ENCODE measurements at regions not wholly inside any gene's neighbourhood (a gene's known extent, or its start where the extent isn't known, plus 50 kb on each side); places are given as distances from the start of the nearest gene placed in this dataset.

DNA sequence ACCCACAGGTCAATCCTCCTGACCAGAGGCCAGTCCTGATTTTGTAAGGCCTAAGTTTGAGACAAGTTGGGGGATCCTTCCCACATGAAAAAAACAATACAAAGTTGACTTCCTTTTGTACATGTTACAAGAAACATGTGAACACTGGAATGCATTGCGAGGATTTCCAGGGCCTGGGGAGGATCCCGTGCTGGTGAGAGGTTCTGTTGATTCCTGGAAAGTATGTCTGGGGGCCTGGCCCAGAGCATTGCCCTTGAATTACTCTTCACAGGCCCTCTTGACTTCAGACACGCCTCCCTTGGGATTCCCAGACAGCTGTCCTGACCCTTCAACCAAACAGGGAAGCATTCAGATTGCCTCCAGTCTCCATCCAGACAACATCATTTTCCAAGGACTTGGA lies 234.2 kb upstream of the IRX2 start:
- ChIA-PET POLR2A (no interaction called here), CTCF (no interaction called here)
- Mint-ChIP-seq H3K27me3 (no peaks in the 10 kb centered on the region), H3K27ac (no peak overlapping the region), H3K36me3 (ENCODE audit: low read depth) (no peaks in the 10 kb centered on the region), H3K9me3 (ENCODE audit: low read depth) (peaks cover 6% of the 10 kb centered on the region), H3K4me3 (no peak overlapping the region), H3K4me1 (no peaks in the 10 kb centered on the region)
- ATAC-seq: no peak
- intact Hi-C loops (cut with DNase I, micrococcal nuclease): no loop called here
- DNase-seq: no peak

DNA sequence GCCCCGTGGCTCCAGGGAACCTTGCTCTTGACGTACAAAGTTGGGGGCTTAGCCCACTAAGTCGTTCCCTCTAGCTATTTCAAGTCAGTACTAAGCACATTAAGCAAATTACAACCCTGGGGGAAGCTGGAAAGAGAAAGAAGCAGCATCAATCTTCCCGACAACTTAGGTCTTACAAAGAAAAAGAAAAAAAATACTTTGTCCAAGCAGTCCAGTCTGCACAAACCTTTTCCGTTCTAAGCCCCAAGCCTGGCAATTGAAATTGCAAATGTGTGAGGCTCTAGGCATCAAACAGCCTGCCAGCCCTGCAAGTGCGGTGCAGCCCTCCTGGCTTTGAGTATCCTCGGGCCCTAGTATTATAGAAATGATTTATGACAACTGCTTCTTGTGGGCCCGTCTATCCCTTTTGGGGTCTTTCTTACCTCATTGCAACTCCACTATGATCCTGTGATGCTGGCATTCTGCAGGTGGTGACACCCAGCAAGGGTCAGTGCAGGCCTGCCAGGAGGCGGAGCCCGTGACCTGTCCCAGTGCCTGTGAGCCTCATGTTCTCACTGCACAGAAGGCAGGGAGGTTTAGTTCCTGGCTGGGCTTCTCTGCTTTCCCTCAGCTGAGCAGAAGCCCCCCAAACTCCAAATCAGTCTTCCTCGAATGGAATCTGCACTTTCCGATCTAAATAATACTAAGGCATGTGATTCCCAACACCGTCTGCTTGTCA lies 232.3 kb upstream of the IRX2 start:
- Mint-ChIP-seq H3K27ac (no peak overlapping the region), H3K4me3 (no peak overlapping the region), H3K36me3 (ENCODE audit: low read depth) (no peaks in the 10 kb centered on the region), H3K4me1 (no peaks in the 10 kb centered on the region), H3K9me3 (ENCODE audit: low read depth) (peaks cover 4% of the 10 kb centered on the region), H3K27me3 (no peaks in the 10 kb centered on the region)
- ChIA-PET POLR2A (no interaction called here), CTCF (no interaction called here)
- intact Hi-C loops (cut with DNase I, micrococcal nuclease): no loop called here
- ATAC-seq (no peak), DNase-seq (no peak)

DNA sequence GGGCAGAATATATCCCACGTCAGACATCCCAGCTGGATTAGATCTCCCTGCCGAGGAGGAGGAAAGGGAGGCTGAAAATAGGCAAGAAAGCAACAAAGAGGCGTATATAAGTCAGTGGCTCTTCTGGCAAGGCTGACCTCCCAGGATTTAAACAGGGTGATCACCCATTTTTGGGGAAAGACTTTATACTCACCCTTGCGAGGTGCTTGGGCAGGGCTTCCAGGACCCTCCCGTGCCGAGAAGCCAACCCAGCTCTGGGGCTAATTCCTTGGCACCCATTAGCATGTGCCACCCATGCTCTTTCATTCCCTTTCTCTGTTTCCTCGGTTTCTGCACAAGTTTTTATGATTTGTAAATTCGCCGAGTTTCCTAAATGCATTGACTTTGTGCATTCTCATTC lies 230.2 kb upstream of the IRX2 start:
- no peak overlapping the region for H3K27ac Mint-ChIP-seq
- H3K27me3 Mint-ChIP-seq: no peaks in the 10 kb centered on the region
- intact Hi-C loops (cut with DNase I, micrococcal nuclease): no loop called here
- DNase-seq (no peak), ATAC-seq (no peak)
- H3K4me1 Mint-ChIP-seq: no peaks in the 10 kb centered on the region
- ChIA-PET CTCF (no interaction called here), POLR2A (no interaction called here)
- H3K36me3 Mint-ChIP-seq (ENCODE audit: low read depth): no peaks in the 10 kb centered on the region
- H3K4me3 Mint-ChIP-seq: no peak overlapping the region
- peaks cover 8% of the 10 kb centered on the region for H3K9me3 Mint-ChIP-seq (ENCODE audit: low read depth)

DNA sequence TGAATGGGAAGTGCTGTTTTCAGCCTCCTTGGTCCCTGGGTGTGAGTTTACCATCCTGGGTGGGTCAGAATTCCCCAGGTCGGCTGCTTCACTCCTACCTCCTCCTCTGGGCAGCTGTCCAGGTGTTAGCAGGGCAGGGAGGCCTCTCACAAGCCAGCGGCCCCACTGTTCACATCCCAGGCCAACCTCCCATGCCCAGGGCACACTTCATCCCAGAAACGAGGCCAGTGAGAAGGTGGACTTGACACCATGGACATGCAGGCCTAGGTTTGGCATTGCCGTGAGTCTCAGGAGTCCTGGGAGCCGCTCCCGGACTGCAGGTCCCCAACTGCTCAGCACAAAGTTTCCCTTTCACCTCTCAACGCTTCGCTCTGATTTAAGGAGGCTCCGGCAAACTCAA lies 229.6 kb upstream of the IRX2 start:
- Mint-ChIP-seq H3K4me3 (no peak overlapping the region), H3K27me3 (no peaks in the 10 kb centered on the region), H3K36me3 (ENCODE audit: low read depth) (no peaks in the 10 kb centered on the region), H3K9me3 (ENCODE audit: low read depth) (peaks cover 13% of the 10 kb centered on the region), H3K4me1 (no peaks in the 10 kb centered on the region), H3K27ac (no peak overlapping the region)
- ATAC-seq (no peak), DNase-seq (no peak)
- CTCF ChIA-PET: no interaction called here
- POLR2A ChIA-PET: no interaction called here
- intact Hi-C loops (cut with DNase I, micrococcal nuclease): no loop called here

DNA sequence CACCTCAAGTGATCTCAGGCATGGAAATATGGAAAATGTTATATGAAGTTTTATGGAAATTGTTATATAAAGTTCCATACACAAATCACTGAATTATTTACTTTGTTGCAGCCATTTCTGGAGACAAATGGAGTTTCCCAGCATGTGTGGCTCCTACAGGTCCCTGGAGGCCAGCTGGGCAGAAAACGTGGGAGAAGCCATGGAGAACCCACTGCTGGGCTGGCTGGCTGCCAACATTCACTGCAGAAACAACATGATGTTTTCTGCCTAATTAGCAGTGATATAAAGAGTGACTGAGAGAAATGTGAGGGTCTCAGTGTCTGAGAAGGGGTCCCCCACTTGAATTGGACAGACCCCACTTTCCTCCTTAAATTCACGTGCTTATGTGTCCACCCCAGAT lies 208.8 kb upstream of the IRX2 start:
- no peak overlapping the region for H3K4me3 Mint-ChIP-seq
- no peak for ATAC-seq

DNA sequence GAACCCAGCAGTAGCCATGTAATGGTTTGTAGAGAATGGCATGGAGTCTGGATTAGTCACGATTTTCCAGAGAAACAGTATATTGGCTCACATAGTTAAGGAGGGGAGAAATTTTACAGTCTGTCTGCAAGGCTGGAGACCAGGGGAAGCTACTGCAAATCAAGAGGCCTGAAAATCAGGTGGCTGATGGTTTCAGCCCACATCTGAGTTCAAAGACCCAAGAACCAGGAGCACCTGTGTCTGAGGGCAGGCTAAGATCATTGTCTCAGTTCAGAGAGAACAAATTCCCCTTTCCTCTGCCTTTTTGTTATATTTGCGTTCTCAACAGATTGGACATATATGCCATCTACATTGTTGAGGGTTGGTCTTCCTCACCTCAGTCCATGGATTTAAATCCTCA lies 207.5 kb upstream of the IRX2 start:
- H3K27me3 Mint-ChIP-seq: no peaks in the 10 kb centered on the region
- peaks cover 8% of the 10 kb centered on the region for H3K9me3 Mint-ChIP-seq (ENCODE audit: low read depth)
- H3K4me1 Mint-ChIP-seq: no peaks in the 10 kb centered on the region
- H3K36me3 Mint-ChIP-seq (ENCODE audit: low read depth): no peaks in the 10 kb centered on the region
- H3K4me3 Mint-ChIP-seq: no peak overlapping the region
- no peak for ATAC-seq
- no peak overlapping the region for H3K27ac Mint-ChIP-seq
- POLR2A ChIA-PET: no interaction called here
- no peak for DNase-seq
- CTCF ChIA-PET: no interaction called here
- intact Hi-C loops (cut with DNase I, micrococcal nuclease): no loop called here

More for the DNA sequence above, 208.8 kb upstream of the IRX2 start:
- Mint-ChIP-seq H3K27ac (no peak overlapping the region), H3K9me3 (ENCODE audit: low read depth) (peaks cover 6% of the 10 kb centered on the region), H3K36me3 (ENCODE audit: low read depth) (no peaks in the 10 kb centered on the region), H3K4me1 (no peaks in the 10 kb centered on the region), H3K27me3 (no peaks in the 10 kb centered on the region)
- DNase-seq: no peak
- intact Hi-C loops (cut with DNase I, micrococcal nuclease): no loop called here
- POLR2A ChIA-PET: no interaction called here
- CTCF ChIA-PET: no interaction called here

DNA sequence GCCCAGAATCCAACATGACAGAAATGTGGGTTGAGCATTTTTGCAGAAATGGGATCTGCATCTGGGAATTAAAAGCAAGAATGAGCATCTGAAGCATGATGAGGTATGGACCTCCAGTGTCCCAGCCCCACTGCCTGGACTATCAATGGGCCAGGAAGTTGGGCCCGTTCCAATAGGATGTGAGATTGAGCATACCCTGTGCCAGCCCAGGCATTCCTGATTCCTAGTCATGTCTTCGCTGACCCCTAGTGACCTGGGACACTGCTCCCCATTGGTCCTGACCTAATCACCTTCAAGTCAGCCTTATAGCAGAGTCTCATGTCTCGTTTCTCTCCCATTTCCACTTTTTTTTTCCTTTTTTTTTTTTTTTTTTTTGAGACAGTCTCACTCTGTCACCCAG lies 197.4 kb upstream of the IRX2 start:
- no peaks in the 10 kb centered on the region for H3K36me3 Mint-ChIP-seq (ENCODE audit: low read depth)
- CTCF ChIA-PET: no interaction called here
- intact Hi-C loops (cut with DNase I, micrococcal nuclease): no loop called here
- ATAC-seq: no peak
- no peaks in the 10 kb centered on the region for H3K4me1 Mint-ChIP-seq
- no peak overlapping the region for H3K4me3 Mint-ChIP-seq
- POLR2A ChIA-PET: no interaction called here
- DNase-seq: no peak
- H3K27ac Mint-ChIP-seq: no peak overlapping the region
- H3K9me3 Mint-ChIP-seq (ENCODE audit: low read depth): peaks cover under 1% of the 10 kb centered on the region
- H3K27me3 Mint-ChIP-seq: no peaks in the 10 kb centered on the region

DNA sequence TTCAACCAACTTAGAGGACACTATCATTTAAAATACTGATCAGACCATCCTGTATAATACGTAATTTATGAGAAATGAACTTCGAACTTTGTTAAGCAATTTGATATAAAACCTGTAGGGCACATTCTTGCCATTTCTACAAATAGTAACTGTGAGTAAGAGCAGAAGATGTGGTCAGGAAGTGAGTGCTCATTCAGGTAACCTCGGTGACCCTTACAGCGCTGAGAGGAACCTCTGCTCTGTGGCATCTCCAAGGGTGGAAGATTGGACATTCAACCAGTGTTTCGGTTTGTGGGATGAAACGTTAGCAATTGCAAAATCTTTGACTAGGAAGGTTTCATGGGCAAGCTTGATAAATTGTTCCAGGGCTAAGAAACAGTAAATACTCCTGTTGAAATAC lies 194.8 kb upstream of the IRX2 start:
- no peak for DNase-seq
- intact Hi-C loops (cut with DNase I, micrococcal nuclease): no loop called here
- no peaks in the 10 kb centered on the region for H3K27me3 Mint-ChIP-seq
- CTCF ChIA-PET: no interaction called here
- H3K27ac Mint-ChIP-seq: no peak overlapping the region
- ATAC-seq: no peak
- no peak overlapping the region for H3K4me3 Mint-ChIP-seq
- no peaks in the 10 kb centered on the region for H3K4me1 Mint-ChIP-seq
- POLR2A ChIA-PET: no interaction called here
- H3K9me3 Mint-ChIP-seq (ENCODE audit: low read depth): peaks cover 2% of the 10 kb centered on the region
- no peaks in the 10 kb centered on the region for H3K36me3 Mint-ChIP-seq (ENCODE audit: low read depth)

DNA sequence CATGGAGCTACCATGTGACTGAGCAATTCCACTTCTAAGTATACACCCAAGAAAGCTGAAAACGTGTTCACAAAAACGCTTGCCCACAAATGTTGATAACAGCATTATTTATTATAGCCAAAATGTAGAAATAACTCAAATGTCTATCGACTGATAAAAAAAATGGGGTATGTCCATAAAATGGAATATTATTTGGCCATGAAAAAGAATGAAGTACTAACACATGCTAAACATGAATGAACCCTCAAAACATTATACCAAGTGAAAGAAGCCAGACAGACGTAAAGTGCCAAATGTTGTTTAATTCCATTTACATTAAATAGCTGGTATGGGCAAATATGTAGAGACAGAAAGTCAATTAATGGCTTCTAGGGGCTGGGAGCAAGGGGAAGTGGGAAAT lies 184.9 kb upstream of the IRX2 start:
- POLR2A ChIA-PET: no interaction called here
- H3K4me1 Mint-ChIP-seq: no peaks in the 10 kb centered on the region
- CTCF ChIA-PET: no interaction called here
- DNase-seq (no peak), ATAC-seq (no peak)
- H3K36me3 Mint-ChIP-seq (ENCODE audit: low read depth): no peaks in the 10 kb centered on the region
- no peaks in the 10 kb centered on the region for H3K27me3 Mint-ChIP-seq
- H3K4me3 Mint-ChIP-seq: no peak overlapping the region
- intact Hi-C loops (cut with DNase I, micrococcal nuclease): no loop called here
- H3K27ac Mint-ChIP-seq: no peak overlapping the region
- H3K9me3 Mint-ChIP-seq (ENCODE audit: low read depth): peaks cover 13% of the 10 kb centered on the region

DNA sequence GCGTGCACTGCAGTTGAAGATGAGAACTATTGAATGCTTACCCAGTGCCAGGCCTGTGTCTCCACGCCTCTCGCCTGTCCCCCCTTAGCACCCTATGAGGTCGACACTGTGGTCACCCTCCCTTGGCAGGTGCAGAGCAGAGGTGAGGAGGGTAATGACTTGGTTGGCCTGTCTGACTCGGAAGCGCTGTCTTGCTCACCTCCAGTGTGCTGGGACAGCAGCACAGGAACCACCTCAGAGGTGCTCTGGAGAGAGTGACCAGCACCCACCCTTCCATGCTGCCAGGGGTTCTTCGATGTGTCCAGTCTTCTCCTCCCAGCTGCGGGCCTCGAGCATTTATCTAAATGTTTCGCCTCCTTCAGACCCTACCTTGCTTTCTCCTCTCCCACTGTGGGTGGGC lies 178.3 kb upstream of the IRX2 start:
- DNase-seq (no peak), ATAC-seq (no peak)
- Mint-ChIP-seq H3K27me3 (peaks cover 4% of the 10 kb centered on the region), H3K4me3 (no peak overlapping the region), H3K36me3 (ENCODE audit: low read depth) (no peaks in the 10 kb centered on the region), H3K9me3 (ENCODE audit: low read depth) (peaks cover 5% of the 10 kb centered on the region), H3K4me1 (no peaks in the 10 kb centered on the region), H3K27ac (no peak overlapping the region)
- intact Hi-C loops (cut with DNase I, micrococcal nuclease): no loop called here
- POLR2A ChIA-PET: no interaction called here
- CTCF ChIA-PET: no interaction called here

DNA sequence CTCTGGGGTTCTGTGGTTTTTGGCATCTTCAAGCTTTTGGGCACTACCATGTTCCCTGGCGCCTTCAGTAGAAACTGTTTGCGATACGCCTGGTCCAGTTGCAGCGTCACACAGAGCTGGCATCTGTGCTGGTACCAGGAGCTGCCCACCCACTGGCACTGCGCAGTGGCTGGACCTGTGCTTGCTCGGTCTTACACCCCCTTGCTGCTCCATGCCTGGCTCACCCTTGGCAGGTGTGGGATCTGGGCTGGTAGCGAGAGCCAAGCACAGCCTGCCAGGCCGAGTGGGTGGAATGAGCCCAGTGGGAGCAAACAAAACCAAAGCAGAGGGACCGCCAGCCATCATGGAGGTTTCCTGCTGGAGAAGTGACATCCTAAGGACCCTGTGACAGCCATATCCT lies 170.2 kb upstream of the IRX2 start:
- no peaks in the 10 kb centered on the region for H3K36me3 Mint-ChIP-seq (ENCODE audit: low read depth)
- H3K4me3 Mint-ChIP-seq: no peak overlapping the region
- intact Hi-C loops (cut with DNase I, micrococcal nuclease): no loop called here
- CTCF ChIA-PET: interaction anchor here (0.7 kb wide), 1 partner anchor 393 kb away, joined by 3 read pairs; no protein-coding TSS in a partner anchor
- H3K4me1 Mint-ChIP-seq: no peaks in the 10 kb centered on the region
- no peak for ATAC-seq
- H3K27ac Mint-ChIP-seq: no peak overlapping the region
- POLR2A ChIA-PET: no interaction called here
- no peaks in the 10 kb centered on the region for H3K27me3 Mint-ChIP-seq
- no peak for DNase-seq
- H3K9me3 Mint-ChIP-seq (ENCODE audit: low read depth): no peaks in the 10 kb centered on the region

DNA sequence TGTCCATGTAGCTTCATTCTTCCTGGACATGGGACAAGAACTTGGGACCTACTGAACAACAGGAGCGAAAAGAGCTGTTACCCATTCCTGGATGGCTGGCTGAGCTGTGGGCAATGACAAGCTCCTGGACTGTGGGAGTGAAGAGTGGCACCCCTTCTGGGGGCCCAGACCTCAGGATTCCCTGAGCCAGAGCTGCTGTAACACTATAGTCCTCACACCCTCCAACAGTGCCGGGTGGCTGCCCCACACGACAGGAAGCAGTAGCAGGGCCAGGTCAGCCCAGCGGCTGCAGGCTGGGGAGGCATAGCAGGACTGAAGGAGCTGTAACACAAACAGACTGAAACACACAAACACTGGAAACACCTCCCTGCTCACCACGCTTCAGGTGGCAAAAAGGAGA lies 169.7 kb upstream of the IRX2 start:
- H3K4me3 Mint-ChIP-seq: no peak overlapping the region
- no peak overlapping the region for H3K27ac Mint-ChIP-seq
- ATAC-seq (no peak), DNase-seq (no peak)
- H3K9me3 Mint-ChIP-seq (ENCODE audit: low read depth): no peaks in the 10 kb centered on the region
- ChIA-PET POLR2A (no interaction called here), CTCF (interaction anchor here (0.7 kb wide), 1 partner anchor 393 kb away, joined by 3 read pairs; no protein-coding TSS in a partner anchor)
- no peaks in the 10 kb centered on the region for H3K4me1 Mint-ChIP-seq
- intact Hi-C loops (cut with DNase I, micrococcal nuclease): no loop called here
- H3K27me3 Mint-ChIP-seq: no peaks in the 10 kb centered on the region
- no peaks in the 10 kb centered on the region for H3K36me3 Mint-ChIP-seq (ENCODE audit: low read depth)

DNA sequence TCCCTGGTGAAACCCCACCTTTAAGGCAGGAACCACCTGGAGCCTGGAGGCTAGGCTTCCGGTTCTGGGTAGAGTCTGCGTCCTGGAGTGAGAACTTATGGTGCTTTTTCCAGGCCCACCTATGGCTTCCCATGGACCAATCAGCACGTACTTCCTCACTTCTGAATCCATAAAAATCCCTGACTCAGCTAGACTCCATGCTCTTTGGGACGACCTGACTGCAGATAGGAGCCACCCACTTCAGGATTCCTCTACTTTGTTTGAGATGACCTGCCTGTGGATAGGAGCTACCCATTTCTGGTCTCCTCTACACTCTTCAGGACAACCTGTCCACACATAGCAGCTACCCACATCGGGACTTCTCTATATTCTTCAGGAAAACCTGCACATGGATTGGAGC lies 168.8 kb upstream of the IRX2 start:
- no peaks in the 10 kb centered on the region for H3K36me3 Mint-ChIP-seq (ENCODE audit: low read depth)
- no peaks in the 10 kb centered on the region for H3K4me1 Mint-ChIP-seq
- no peak overlapping the region for H3K27ac Mint-ChIP-seq
- no peaks in the 10 kb centered on the region for H3K9me3 Mint-ChIP-seq (ENCODE audit: low read depth)
- DNase-seq: no peak
- ChIA-PET POLR2A (no interaction called here), CTCF (no interaction called here)
- H3K27me3 Mint-ChIP-seq: no peaks in the 10 kb centered on the region
- ATAC-seq: no peak
- H3K4me3 Mint-ChIP-seq: no peak overlapping the region
- intact Hi-C loops (cut with DNase I, micrococcal nuclease): no loop called here

Data from activated CD4-positive, alpha-beta T cell treated with anti-CD3 and anti-CD28 coated beads for 36 hours (primary cell).